Right lobe of liver (tissue), 6 donors: ENCODE measurements at regions not wholly inside any gene's neighbourhood (a gene's known extent, or its start where the extent isn't known, plus 50 kb on each side); places are given as distances from the start of the nearest gene placed in this dataset.
"Not testable (repeated sequence)": the region's sequence is repeated elsewhere in the genome, so short reads cannot be mapped to it uniquely, and the experiment has no call there.

ENCODE experiments used
- ATAC-seq, 4 donors: fragments of 200-7000 bp; cut with Tn5 transposase; one replicate each; pipeline ENCODE4 v1.9.1; 2020; ENCODE audit warnings: mild to moderate bottlenecking in 4 of 4, moderate library complexity in 4 of 4
- DNase-seq, 3 donors: peaks; one replicate each; pipeline ENCODE4 v3.0.0-alpha.2; 2020
- H3K27ac ChIP-seq, 3 donors: fragments of 200-600 bp; one replicate each; pipeline ENCODE4 v1.8.0; 2022
- H3K27me3 ChIP-seq, 2 donors: fragments of 200-600 bp; one replicate each; pipeline ENCODE4 v1.8.0; 2022
- H3K36me3 ChIP-seq, 4 donors: fragments of 200-600 bp; sonication (generic) in 1 of 4; one replicate each; pipeline versions ENCODE4 v1.5.1 to v1.8.0; 2017 to 2022; ENCODE audit warnings: control low read depth in 1 of 4
- H3K4me1 ChIP-seq, 4 donors: fragments of 200-600 bp; sonication (generic) in 1 of 4; one replicate each; pipeline versions ENCODE4 v1.5.1 to v1.8.0; 2017 to 2022; ENCODE audit warnings: control low read depth in 1 of 4
- H3K4me3 ChIP-seq, 3 donors: fragments of 200-600 bp; one replicate each; pipeline ENCODE4 v1.8.0; 2022
- H3K9me3 ChIP-seq, 4 donors: fragments of 200-600 bp; sonication (generic) in 1 of 4; one replicate each; pipeline versions ENCODE4 v1.5.1 to v1.8.0; 2017 to 2022; ENCODE audit warnings: control low read depth in 1 of 4
- POLR2A ChIP-seq: fragments of 450-650 bp; IDR thresholded peaks from one replicate; pipeline ENCODE4 v1.6.1; 2017; ENCODE audit warnings: antibody characterized with exemption, mild to moderate bottlenecking
- WGBS: methylation state at CpG from one replicate; pipeline ENCODE4 v1.1.6; 2018; ENCODE audit warnings: low coverage, low lambda C conversion rate; ENCODE audit not compliant: insufficient coverage; ENCODE audit errors: missing lambda C conversion rate; 5-methylcytosine and 5-hydroxymethylcytosine counted together
- intact Hi-C, 2 donors: fragments of 100-400 bp; cut with DNase I; formaldehyde crosslinking; loops; one replicate each; pipeline versions ENCODE4 v1.11.2 to v1.14.1; 2022
- TF ChIP-seq, protein P1 (sequence below), 4 donors: fragments of 200-600 bp in 3 of 4; fragments of 450-650 bp in 1 of 4; IDR thresholded peaks; one replicate each; pipeline versions ENCODE4 v1.5.1 to v1.8.0; 2016 to 2022; ENCODE audit warnings: antibody characterized with exemption in 4 of 4, mild to moderate bottlenecking in 2 of 4
- donor health status: DM: no; HTN: yes; CAD: no.
- donor health status: DM: no; HTN: no; CAD: no.
- donor health status: DM: no; HTN: no; CAD: no.
- donor health status: DM: no; HTN: yes; CAD: no.
- donor health status: DM: no; HTN: yes; CAD: no.

DNA sequence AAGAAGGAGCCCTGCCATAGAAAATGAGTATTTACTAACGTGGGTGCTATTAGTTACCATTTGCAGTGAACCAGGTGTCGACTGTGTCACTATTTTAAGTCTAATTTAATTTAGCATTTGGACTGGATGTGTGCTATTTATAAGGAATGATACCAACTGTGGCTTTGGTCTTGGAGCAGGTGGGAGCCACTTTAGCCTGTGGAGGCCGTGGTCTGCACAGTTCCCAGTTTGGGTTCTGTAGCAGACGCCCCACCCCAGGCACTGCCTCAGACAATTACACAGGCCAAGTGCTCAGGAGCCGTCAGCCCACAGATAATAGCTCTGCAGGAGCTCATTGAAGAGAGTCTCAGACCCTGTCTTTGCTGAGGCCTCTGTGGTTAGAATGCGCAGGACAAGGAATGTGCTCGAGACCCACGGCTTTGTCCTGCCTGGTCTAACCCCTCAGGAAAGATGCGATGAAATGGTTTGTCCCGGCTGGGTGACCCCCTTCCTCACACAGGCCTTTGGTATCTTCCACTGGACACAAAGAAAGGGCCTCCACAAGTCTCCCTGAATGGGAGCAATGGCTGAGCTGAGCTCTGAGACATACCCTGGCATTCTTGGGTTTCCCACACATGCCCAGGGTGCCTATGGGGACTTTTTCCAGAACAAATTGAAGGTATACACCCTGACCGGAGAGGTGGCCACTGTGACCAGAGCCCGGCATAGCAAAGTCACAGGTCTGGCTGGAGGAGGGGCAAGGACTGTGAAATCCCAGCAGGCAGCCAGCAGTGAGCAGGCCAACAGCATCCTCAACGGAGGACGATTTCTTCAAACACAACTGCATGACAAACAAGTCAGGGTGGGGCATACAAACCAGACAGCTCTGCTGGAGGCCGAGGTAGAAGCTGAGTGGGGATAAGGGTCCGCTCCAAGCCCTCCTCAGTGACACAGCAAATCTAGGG lies 251.2 kb downstream of the ARHGAP12 start:
- intact Hi-C loops = no loop called here
- H3K27me3 ChIP-seq = no peaks in the 10 kb centered on the region
- 63% methylated on average over 4 of the region's 16 CpGs for WGBS
- no peaks in the 10 kb centered on the region for H3K36me3 ChIP-seq
- H3K27ac ChIP-seq = no peak overlapping the region
- no peak for ATAC-seq
- no peak for DNase-seq
- no peak overlapping the region for H3K4me3 ChIP-seq
- H3K4me1 ChIP-seq = no peaks in the 10 kb centered on the region
- TF ChIP-seq, protein P1, sequence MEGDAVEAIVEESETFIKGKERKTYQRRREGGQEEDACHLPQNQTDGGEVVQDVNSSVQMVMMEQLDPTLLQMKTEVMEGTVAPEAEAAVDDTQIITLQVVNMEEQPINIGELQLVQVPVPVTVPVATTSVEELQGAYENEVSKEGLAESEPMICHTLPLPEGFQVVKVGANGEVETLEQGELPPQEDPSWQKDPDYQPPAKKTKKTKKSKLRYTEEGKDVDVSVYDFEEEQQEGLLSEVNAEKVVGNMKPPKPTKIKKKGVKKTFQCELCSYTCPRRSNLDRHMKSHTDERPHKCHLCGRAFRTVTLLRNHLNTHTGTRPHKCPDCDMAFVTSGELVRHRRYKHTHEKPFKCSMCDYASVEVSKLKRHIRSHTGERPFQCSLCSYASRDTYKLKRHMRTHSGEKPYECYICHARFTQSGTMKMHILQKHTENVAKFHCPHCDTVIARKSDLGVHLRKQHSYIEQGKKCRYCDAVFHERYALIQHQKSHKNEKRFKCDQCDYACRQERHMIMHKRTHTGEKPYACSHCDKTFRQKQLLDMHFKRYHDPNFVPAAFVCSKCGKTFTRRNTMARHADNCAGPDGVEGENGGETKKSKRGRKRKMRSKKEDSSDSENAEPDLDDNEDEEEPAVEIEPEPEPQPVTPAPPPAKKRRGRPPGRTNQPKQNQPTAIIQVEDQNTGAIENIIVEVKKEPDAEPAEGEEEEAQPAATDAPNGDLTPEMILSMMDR (IDR thresholded peaks at IDR 0.05) = no peak
- TF ChIP-seq POLR2A = no peak
- H3K9me3 ChIP-seq = peaks cover 0 to 9% (median 0%) of the 10 kb centered on the region in 4 donors

DNA sequence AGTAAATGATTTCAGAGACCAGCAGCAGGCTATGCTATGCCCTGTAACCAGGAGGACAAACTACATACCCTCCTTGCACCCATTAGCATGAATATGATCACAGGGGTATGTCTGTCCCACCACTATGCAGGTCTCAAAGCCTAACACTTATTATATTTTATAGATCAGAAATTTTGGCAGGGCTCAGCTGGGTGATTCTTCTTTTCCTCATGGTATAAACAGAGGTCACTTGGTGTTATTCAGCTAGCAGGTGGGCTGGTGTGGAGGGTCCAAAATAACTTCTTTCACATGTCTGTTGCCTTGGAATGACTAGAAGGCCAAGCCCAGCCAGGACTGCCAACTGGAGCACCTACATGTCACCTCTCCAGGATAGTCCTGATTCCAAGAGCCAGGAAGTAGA lies 252.9 kb downstream of the ARHGAP12 start:
- Histone ChIP-seq H3K36me3 (no peaks in the 10 kb centered on the region), H3K27me3 (no peaks in the 10 kb centered on the region), H3K4me1 (no peaks in the 10 kb centered on the region), H3K4me3 (no peak overlapping the region), H3K27ac (no peak overlapping the region), H3K9me3 (peaks cover 0 to 9% (median 0%) of the 10 kb centered on the region in 4 donors)
- DNase-seq (no peak), ATAC-seq (no peak)
- intact Hi-C loops = no loop called here
- TF ChIP-seq, protein P1 (IDR thresholded peaks at IDR 0.05) = no peak
- TF ChIP-seq POLR2A = no peak

DNA sequence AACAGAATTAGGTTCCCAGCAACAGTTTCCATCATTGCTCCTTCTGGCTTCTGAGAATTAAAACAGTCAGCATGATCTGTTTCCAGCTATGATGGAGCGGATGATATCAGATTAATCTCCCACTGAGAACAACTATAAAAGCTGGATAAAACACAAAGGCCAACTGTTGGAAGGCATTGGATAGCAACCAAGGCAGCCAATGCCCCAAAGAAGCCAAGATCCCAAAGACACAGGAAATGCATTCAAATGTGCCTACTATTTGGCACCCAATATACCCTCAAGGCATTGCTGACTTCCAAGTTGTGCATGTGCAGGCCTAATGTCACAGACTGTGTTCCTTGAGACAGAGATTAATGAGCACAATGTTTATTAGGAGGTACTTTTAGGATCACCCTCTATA lies 259.3 kb downstream of the ARHGAP12 start:
- Histone ChIP-seq H3K9me3 (no peaks in the 10 kb centered on the region), H3K27ac (no peak overlapping the region), H3K27me3 (no peaks in the 10 kb centered on the region), H3K36me3 (no peaks in the 10 kb centered on the region), H3K4me3 (no peak overlapping the region), H3K4me1 (no peaks in the 10 kb centered on the region)
- intact Hi-C loops = no loop called here
- WGBS = 83% methylated on average over 1 of the region's 1 CpG
- TF ChIP-seq, protein P1 (IDR thresholded peaks at IDR 0.05) = no peak
- TF ChIP-seq POLR2A = no peak
- DNase-seq (no peak), ATAC-seq (no peak)

DNA sequence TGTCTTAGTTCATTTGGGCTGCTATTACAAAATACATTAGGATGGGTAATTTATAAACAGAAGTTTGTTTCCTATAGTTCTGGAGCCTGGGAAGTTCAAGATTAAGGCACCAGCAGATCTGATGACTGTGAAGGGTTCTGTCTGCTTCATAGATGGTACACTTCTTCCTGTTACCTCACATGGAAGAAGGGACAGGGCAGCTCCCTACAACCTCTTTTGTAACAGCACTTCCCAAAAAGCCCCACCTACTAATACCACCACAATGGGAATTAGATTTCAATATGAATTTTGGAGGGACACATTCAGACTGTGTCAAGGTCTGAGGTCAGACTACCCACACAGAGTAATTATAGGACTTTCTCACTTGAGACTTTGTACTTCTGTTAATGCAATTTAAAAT lies 260.3 kb downstream of the ARHGAP12 start:
- Histone ChIP-seq H3K27me3 (no peaks in the 10 kb centered on the region), H3K4me3 (no peak overlapping the region), H3K9me3 (no peaks in the 10 kb centered on the region), H3K27ac (no peak overlapping the region), H3K36me3 (no peaks in the 10 kb centered on the region), H3K4me1 (no peaks in the 10 kb centered on the region)
- ATAC-seq (no peak), DNase-seq (no peak)
- intact Hi-C loops = no loop called here
- no peak for TF ChIP-seq POLR2A
- TF ChIP-seq, protein P1 (IDR thresholded peaks at IDR 0.05) = no peak

DNA sequence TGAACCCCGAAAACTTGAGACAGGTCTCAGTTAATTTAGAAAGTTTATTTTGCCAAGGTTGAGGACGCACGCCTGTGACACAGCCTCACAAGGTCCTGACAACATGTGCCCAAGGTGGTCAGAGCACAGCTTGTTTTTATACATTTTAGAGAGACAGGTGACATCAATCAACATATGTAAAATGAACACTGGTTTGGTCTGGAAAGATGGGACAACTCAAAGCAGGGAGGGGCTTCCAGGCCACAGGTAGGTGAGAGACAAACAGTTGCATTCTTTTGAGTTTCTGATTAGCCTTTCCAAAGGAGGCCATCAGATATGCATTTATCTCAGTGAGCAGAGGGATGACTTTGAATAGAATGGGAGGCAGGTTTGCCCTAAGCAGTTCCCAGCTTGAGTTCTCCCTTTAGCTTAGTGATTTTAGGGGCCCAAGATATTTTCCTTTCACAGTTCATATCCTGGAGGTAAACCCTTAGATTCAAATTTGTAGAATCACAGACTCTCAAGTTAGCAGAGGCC lies 262.8 kb downstream of the ARHGAP12 start:
- H3K36me3 ChIP-seq, H3K9me3 ChIP-seq, H3K27me3 ChIP-seq, DNase-seq, H3K4me1 ChIP-seq, H3K4me3 ChIP-seq, intact Hi-C loops, ATAC-seq, H3K27ac ChIP-seq: not testable (repeated sequence)
- 83% methylated on average over 3 of the region's 3 CpGs for WGBS
